HCT116 (cell line): ENCODE measurements at regions not wholly inside any gene's neighbourhood (a gene's known extent, or its start where the extent isn't known, plus 50 kb on each side); places are given as distances from the start of the nearest gene placed in this dataset.

ENCODE experiments used
- ATAC-seq: fragments of 200-7000 bp; cut with Tn5 transposase; 2 replicates; pipeline ENCODE4 v1.9.1; 2020; ENCODE audit warnings: mild to moderate bottlenecking, moderate library complexity
- BruUV-seq: library from RNA; stranded (reverse); fragments of 400-500 nt; replicated peaks from 2 replicates; lab custom pipeline; 2021; lab: Mats Ljungman, UMichigan
- CTCF ChIA-PET: fragments of 300-600 bp; sonication (Branson Sonifier 250); formaldehyde crosslinking; loops from one replicate; lab custom pipeline; 2021; ENCODE audit warnings: antibody characterized with exemption; lab: Charles Lee
- POLR2A ChIA-PET: fragments of 300-600, 350-600 bp; sonication (Branson Sonifier 250); formaldehyde crosslinking; loops from one replicate; lab custom pipeline; 2021; ENCODE audit warnings: antibody characterized with exemption; lab: Charles Lee
- RAD21 ChIA-PET, 2 experiments: fragments of 300-600 bp; sonication (Branson Sonifier 250); formaldehyde crosslinking; loops; one replicate each; lab custom pipeline; 2023; ENCODE audit warnings: low total read pairs in 2 of 2; ENCODE audit not compliant: uncharacterized antibody in 2 of 2, unreplicated experiment in 2 of 2, low non-redundant PET in 1 of 2; lab: Charles Lee
- DNase-seq: peaks from one replicate; pipeline ENCODE4 v3.0.0-alpha.2; 2010; ENCODE audit warnings: low read depth, low spot score
- H2AFZ ChIP-seq: fragments of 200-600 bp; shearing (Covaris generic), sonication (generic); 2 replicates; pipeline ENCODE4 v1.6.1; 2017; ENCODE audit warnings: low read depth, mixed run types, mixed read lengths, antibody characterized with exemption, low read length; ENCODE audit not compliant: poor library complexity, severe bottlenecking
- H3K27ac ChIP-seq: 2 replicates; pipeline ENCODE4 v1.5.1; 2012; ENCODE audit warnings: low read depth, low read length
- H3K27me3 ChIP-seq: fragments of 200-600 bp; sonication (generic); 2 replicates; pipeline ENCODE4 v1.6.1; 2016; ENCODE audit warnings: mixed run types, low read length, mixed read lengths; ENCODE audit not compliant: insufficient read depth
- H3K36me3 ChIP-seq, 2 experiments: fragments of 200-500 bp in 1 of 2; fragments of 200-600 bp in 1 of 2; sonication (Bioruptor generic) in 1 of 2; sonication (generic) in 1 of 2; 2 replicates each; pipeline versions ENCODE4 v1.5.1 to v1.6.1; 2014 to 2016; ENCODE audit warnings: low read length in 2 of 2, inconsistent platforms in 1 of 2, mixed read lengths in 1 of 2, mixed run types in 1 of 2; ENCODE audit not compliant: insufficient read depth in 2 of 2, control insufficient read depth in 1 of 2
- H3K4me1 ChIP-seq, 2 experiments: fragments of 200-600 bp in 1 of 2; sonication (generic) in 1 of 2; 2 replicates each; pipeline versions ENCODE4 v1.5.1 to v1.6.1; 2012 to 2017; ENCODE audit warnings: low read length in 2 of 2, inconsistent platforms in 1 of 2, mild to moderate bottlenecking in 1 of 2, mixed read lengths in 1 of 2, mixed run types in 1 of 2, moderate library complexity in 1 of 2; ENCODE audit not compliant: insufficient read depth in 2 of 2, control insufficient read depth in 1 of 2
- H3K4me2 ChIP-seq: fragments of 200-600 bp; sonication (generic); 2 replicates; pipeline ENCODE4 v1.6.1; 2017; ENCODE audit warnings: mixed run types, low read length, mixed read lengths
- H3K4me3 ChIP-seq, 2 experiments: fragments of 200-600 bp in 1 of 2; sonication (generic) in 1 of 2; replicated peaks in 1 of 2; 2 replicates each; pipeline ENCODE4 v1.5.1; 2011 to 2016; ENCODE audit warnings: low read length in 2 of 2, control low read depth in 1 of 2, low read depth in 1 of 2, mild to moderate bottlenecking in 1 of 2, mixed read lengths in 1 of 2, mixed run types in 1 of 2
- H3K79me2 ChIP-seq: fragments of 200-600 bp; sonication (generic); 2 replicates; pipeline ENCODE4 v1.6.1; 2017; ENCODE audit warnings: mild to moderate bottlenecking, mixed run types, low read length, moderate library complexity, mixed read lengths; ENCODE audit not compliant: insufficient read depth
- H3K9ac ChIP-seq: fragments of 200-600 bp; sonication (generic); 2 replicates; pipeline ENCODE4 v1.6.1; 2016; ENCODE audit warnings: low read length, mixed read lengths
- H3K9me2 ChIP-seq: fragments of 200-600 bp; sonication (generic), shearing (Covaris generic); 2 replicates; pipeline ENCODE4 v1.6.1; 2017; ENCODE audit warnings: mixed run types, mild to moderate bottlenecking, moderate library complexity; ENCODE audit not compliant: insufficient read depth
- H3K9me3 ChIP-seq, 2 experiments: fragments of 200-500 bp in 1 of 2; fragments of 200-600 bp in 1 of 2; sonication (Bioruptor generic) in 1 of 2; sonication (generic) in 1 of 2; 2 replicates each; pipeline ENCODE4 v1.6.1; 2014 to 2017; ENCODE audit warnings: low read length in 2 of 2, mixed read lengths in 2 of 2, inconsistent platforms in 1 of 2, low read depth in 1 of 2, mild to moderate bottlenecking in 1 of 2, mixed run types in 1 of 2, moderate library complexity in 1 of 2; ENCODE audit not compliant: control insufficient read depth in 1 of 2, insufficient read depth in 1 of 2
- H4K20me1 ChIP-seq: fragments of 200-600 bp; sonication (generic), shearing (Covaris generic); 2 replicates; pipeline ENCODE4 v1.6.1; 2017; ENCODE audit warnings: mixed run types, mild to moderate bottlenecking, moderate library complexity; ENCODE audit not compliant: insufficient read depth
- CBX3 ChIP-seq: IDR thresholded peaks from 2 replicates; pipeline ENCODE4 v1.6.1; 2012; ENCODE audit warnings: low read depth
- ELF1 ChIP-seq: IDR thresholded peaks from 2 replicates; pipeline ENCODE4 v1.6.1; 2012; ENCODE audit warnings: low read depth, borderline replicate concordance
- EZH2 ChIP-seq: fragments of 200-600 bp; sonication (generic); IDR thresholded peaks from 2 replicates; pipeline ENCODE4 v1.6.1; 2017; ENCODE audit warnings: antibody characterized with exemption, mixed run types
- EZH2phosphoT487 ChIP-seq: fragments of 200-600 bp; IDR thresholded peaks from 2 replicates; pipeline ENCODE4 v1.6.1; 2018; ENCODE audit warnings: antibody characterized with exemption, borderline replicate concordance
- JUND ChIP-seq: IDR thresholded peaks from 2 replicates; pipeline ENCODE4 v1.6.1; 2012
- MAX ChIP-seq: IDR thresholded peaks from 2 replicates; pipeline ENCODE4 v1.6.1; 2012
- RAD21 ChIP-seq: IDR thresholded peaks from 2 replicates; pipeline ENCODE4 v1.6.1; 2012; ENCODE audit warnings: low read depth, mild to moderate bottlenecking
- SIN3A ChIP-seq: IDR thresholded peaks from 2 replicates; pipeline ENCODE4 v1.6.1; 2012; ENCODE audit warnings: low read depth
- ZBTB33 ChIP-seq: IDR thresholded peaks from 2 replicates; pipeline ENCODE4 v1.6.1; 2011; ENCODE audit warnings: mild to moderate bottlenecking, low read length, moderate library complexity; ENCODE audit not compliant: insufficient replicate concordance; ENCODE audit errors: extremely low read depth
- ZFX ChIP-seq: fragments of 450-650 bp; IDR thresholded peaks from 2 replicates; pipeline ENCODE4 v1.6.1; 2017
- ZNF274 ChIP-seq: fragments of 200-500 bp; sonication (Bioruptor generic); IDR thresholded peaks from 2 replicates; pipeline ENCODE4 v1.6.1; 2014; ENCODE audit warnings: mild to moderate bottlenecking, low read depth, low read length, inconsistent platforms
- intact Hi-C: fragments of 100-400 bp; cut with micrococcal nuclease; formaldehyde crosslinking; loops from 2 replicates; pipeline ENCODE4 v1.10.0; 2022

- Histone ChIP-seq H3K9ac (no peak overlapping the region), H3K27me3 (no peaks in the 10 kb centered on the region), H3K4me2 (no peak overlapping the region), H3K9me3 (no peaks in the 10 kb centered on the region), H2AFZ (no peak overlapping the region), H3K79me2 (no peaks in the 10 kb centered on the region), H3K36me3 (no peaks in the 10 kb centered on the region), H4K20me1 (no peaks in the 10 kb centered on the region), H3K27ac (no peak overlapping the region), H3K4me3 (no peak overlapping the region), H3K4me1 (no peaks in the 10 kb centered on the region), H3K9me2 (no peaks in the 10 kb centered on the region)
- CTCF ChIA-PET: no interaction called here
- BruUV-seq: no TSS peak
- RAD21 ChIA-PET: no interaction called here
- POLR2A ChIA-PET: no interaction called here
- DNase-seq (no peak), ATAC-seq (no peak)
- TF ChIP-seq ELF1: no peak
- TF ChIP-seq EZH2phosphoT487: no peak
- no peak for TF ChIP-seq ZFX
- no peak for TF ChIP-seq JUND
- TF ChIP-seq SIN3A: no peak
- TF ChIP-seq RAD21: no peak
- no peak for TF ChIP-seq ZNF274
- no peak for TF ChIP-seq MAX
- no peak for TF ChIP-seq EZH2
- no peak for TF ChIP-seq ZBTB33
- TF ChIP-seq CBX3: no peak
- intact Hi-C loops: no loop called here
These were observed 150.7 kb upstream of the INTU start for GRCh38 chr4:127482049-127482448.
